CD4-positive, CD25-positive, alpha-beta regulatory T cell (primary cell): ENCODE measurements at regions not wholly inside any gene's neighbourhood (a gene's known extent, or its start where the extent isn't known, plus 50 kb on each side); places are given as distances from the start of the nearest gene placed in this dataset.
"Not testable (repeated sequence)": the region's sequence is repeated elsewhere in the genome, so short reads cannot be mapped to it uniquely, and the experiment has no call there.

Experiments used
- ATAC-seq, 2 donors: fragments of 150-1000 bp; cut with Tn5 transposase; one replicate each; pipeline ENCODE4 v1.10.0; 2021; ENCODE audit warnings: low read depth in 2 of 2, moderate number of reproducible peaks in 2 of 2, moderate library complexity in 1 of 2
- DNase-seq, 3 donors: peaks; one replicate each; pipeline versions ENCODE4 v3.0.0 to v3.0.0-alpha.2; 2012 to 2022; ENCODE audit warnings: mixed read lengths in 1 of 3
- H3K27ac ChIP-seq: one replicate; pipeline ENCODE4 v1.7.0; 2013; ENCODE audit warnings: mild to moderate bottlenecking, low read length; ENCODE audit not compliant: insufficient read depth, poor library complexity, severe bottlenecking
- H3K27me3 ChIP-seq: one replicate; pipeline ENCODE4 v1.7.0; 2013; ENCODE audit warnings: low read length; ENCODE audit not compliant: control insufficient read depth, insufficient read depth
- H3K36me3 ChIP-seq: one replicate; pipeline ENCODE4 v1.7.0; 2013; ENCODE audit warnings: mild to moderate bottlenecking, low read length, moderate library complexity; ENCODE audit not compliant: control insufficient read depth, insufficient read depth
- H3K4me1 ChIP-seq: 2 replicates; pipeline ENCODE4 v1.7.0; 2013; ENCODE audit warnings: mild to moderate bottlenecking, low read length; ENCODE audit not compliant: insufficient read depth, control insufficient read depth, poor library complexity, severe bottlenecking
- H3K4me3 ChIP-seq: one replicate; pipeline ENCODE4 v1.7.0; 2013; ENCODE audit warnings: low read depth, mild to moderate bottlenecking, low read length, moderate library complexity
- H3K9me3 ChIP-seq, 2 experiments: 1 replicate in 1 of 2; 2 replicates in 1 of 2; pipeline ENCODE4 v1.7.0; 2013; ENCODE audit warnings: low read length in 2 of 2, mild to moderate bottlenecking in 1 of 2, moderate library complexity in 1 of 2; ENCODE audit not compliant: control insufficient read depth in 2 of 2
- H3K27ac Mint-ChIP-seq, 3 donors: one replicate each; pipeline ENCODE4 v1.8.0; 2020 to 2022; ENCODE audit warnings: mild to moderate bottlenecking in 3 of 3, mixed read lengths in 3 of 3, moderate library complexity in 2 of 3
- H3K27me3 Mint-ChIP-seq: one replicate; pipeline ENCODE4 v1.8.0; 2022; ENCODE audit warnings: mild to moderate bottlenecking, mixed read lengths
- H3K36me3 Mint-ChIP-seq: one replicate; pipeline ENCODE4 v1.8.0; 2020; ENCODE audit warnings: mixed read lengths
- H3K4me1 Mint-ChIP-seq, 4 donors: one replicate each; pipeline ENCODE4 v1.8.0; 2020 to 2022; ENCODE audit warnings: mixed read lengths in 4 of 4, mild to moderate bottlenecking in 1 of 4
- H3K4me3 Mint-ChIP-seq, 4 donors: one replicate each; pipeline ENCODE4 v1.8.0; 2020 to 2022; ENCODE audit warnings: mild to moderate bottlenecking in 4 of 4, mixed read lengths in 4 of 4, moderate library complexity in 3 of 4
- H3K9me3 Mint-ChIP-seq, 7 donors: one replicate each; pipeline ENCODE4 v1.8.0; 2020 to 2022; ENCODE audit warnings: mixed read lengths in 7 of 7, mild to moderate bottlenecking in 3 of 7, moderate library complexity in 2 of 7

GRCh38 chr5:143599474-143599873 lies 196.0 kb upstream of the NR3C1 start:
- H3K27ac ChIP-seq, result no peak overlapping the region
- Mint-ChIP-seq H3K27me3 (no peaks in the 10 kb centered on the region), H3K4me1 (peaks cover 0 to 15% (median 8%) of the 10 kb centered on the region in 4 donors), H3K36me3 (no peaks in the 10 kb centered on the region), H3K27ac (no peak overlapping the region), H3K4me3 (no peak overlapping the region), H3K9me3 (peaks cover 0 to 3% (median 0%) of the 10 kb centered on the region in 7 donors)
- H3K36me3 ChIP-seq, result no peaks in the 10 kb centered on the region
- DNase-seq (no peak), ATAC-seq (no peak)
- no peaks in the 10 kb centered on the region for H3K4me1 ChIP-seq
- H3K9me3 ChIP-seq, result no peaks in the 10 kb centered on the region
- H3K27me3 ChIP-seq, result no peaks in the 10 kb centered on the region
- no peak overlapping the region for H3K4me3 ChIP-seq

GRCh38 chr5:143596824-143597223 lies 193.3 kb upstream of the NR3C1 start:
- no peaks in the 10 kb centered on the region for H3K36me3 ChIP-seq
- DNase-seq (no peak), ATAC-seq (no peak)
- Mint-ChIP-seq H3K27ac (no peak overlapping the region), H3K36me3 (no peaks in the 10 kb centered on the region), H3K27me3 (no peaks in the 10 kb centered on the region), H3K9me3 (peaks cover 0 to 2% (median 0%) of the 10 kb centered on the region in 7 donors), H3K4me1 (peaks cover 0 to 15% (median 5%) of the 10 kb centered on the region in 4 donors), H3K4me3 (no peak overlapping the region)
- H3K27me3 ChIP-seq, result no peaks in the 10 kb centered on the region
- H3K4me3 ChIP-seq, result no peak overlapping the region
- no peaks in the 10 kb centered on the region for H3K4me1 ChIP-seq
- no peaks in the 10 kb centered on the region for H3K9me3 ChIP-seq
- H3K27ac ChIP-seq, result no peak overlapping the region

GRCh38 chr5:143594902-143595818 lies 191.7 kb upstream of the NR3C1 start:
- DNase-seq, result peak in 1 of 3 donors; percentile 9
- peak overlapping the region in 1 of 3 donors; percentile 2 for H3K27ac Mint-ChIP-seq
- H3K36me3 Mint-ChIP-seq, result no peaks in the 10 kb centered on the region
- H3K4me3 Mint-ChIP-seq, result no peak overlapping the region
- Histone ChIP-seq H3K4me3 (no peak overlapping the region), H3K27me3 (no peaks in the 10 kb centered on the region), H3K36me3 (no peaks in the 10 kb centered on the region), H3K9me3 (no peaks in the 10 kb centered on the region), H3K27ac (no peak overlapping the region), H3K4me1 (no peaks in the 10 kb centered on the region)
- H3K9me3 Mint-ChIP-seq, result peaks cover 0 to 2% (median 0%) of the 10 kb centered on the region in 7 donors
- peaks cover 0 to 15% (median 4%) of the 10 kb centered on the region in 4 donors for H3K4me1 Mint-ChIP-seq
- no peaks in the 10 kb centered on the region for H3K27me3 Mint-ChIP-seq
- ATAC-seq, result no peak

- H3K4me3 Mint-ChIP-seq, result no peak overlapping the region
- H3K27me3 Mint-ChIP-seq, result no peaks in the 10 kb centered on the region
- H3K36me3 Mint-ChIP-seq, result no peaks in the 10 kb centered on the region
- Histone ChIP-seq H3K4me3 (no peak overlapping the region), H3K36me3 (no peaks in the 10 kb centered on the region), H3K27ac (no peak overlapping the region), H3K27me3 (no peaks in the 10 kb centered on the region), H3K4me1 (no peaks in the 10 kb centered on the region), H3K9me3 (no peaks in the 10 kb centered on the region)
- peaks cover 0 to 2% (median 0%) of the 10 kb centered on the region in 7 donors for H3K9me3 Mint-ChIP-seq
- H3K27ac Mint-ChIP-seq, result no peak overlapping the region
- DNase-seq, result no peak
- peaks cover 0 to 15% (median 6%) of the 10 kb centered on the region in 4 donors for H3K4me1 Mint-ChIP-seq
- ATAC-seq, result no peak
These were observed 190.2 kb upstream of the NR3C1 start for GRCh38 chr5:143593723-143594122.

- H3K4me1 ChIP-seq, result no peaks in the 10 kb centered on the region
These were observed 189.2 kb upstream of the NR3C1 start for GRCh38 chr5:143592648-143593047.

GRCh38 chr5:143588933-143589662 lies 185.6 kb upstream of the NR3C1 start:
- H3K4me1 Mint-ChIP-seq, result peaks cover 4 to 10% (median 7%) of the 10 kb centered on the region in 4 donors
- H3K27ac Mint-ChIP-seq, result peak overlapping the region in 1 of 3 donors; percentile 24
- H3K9me3 Mint-ChIP-seq, result peaks cover 0 to 2% (median 0%) of the 10 kb centered on the region in 7 donors
- no peak overlapping the region for H3K27ac ChIP-seq
- ATAC-seq, result no peak
- no peaks in the 10 kb centered on the region for H3K36me3 ChIP-seq
- peaks cover 4% of the 10 kb centered on the region for H3K27me3 Mint-ChIP-seq
- peak in 1 of 3 donors; percentile 49 for DNase-seq
- no peaks in the 10 kb centered on the region for H3K9me3 ChIP-seq
- H3K4me1 ChIP-seq, result no peaks in the 10 kb centered on the region
- H3K27me3 ChIP-seq, result no peaks in the 10 kb centered on the region
- H3K4me3 Mint-ChIP-seq, result no peak overlapping the region
- H3K36me3 Mint-ChIP-seq, result no peaks in the 10 kb centered on the region
- no peak overlapping the region for H3K4me3 ChIP-seq

More at GRCh38 chr5:143592648-143593047, 189.2 kb upstream of the NR3C1 start:
- Histone ChIP-seq H3K27me3 (no peaks in the 10 kb centered on the region), H3K36me3 (no peaks in the 10 kb centered on the region), H3K9me3 (no peaks in the 10 kb centered on the region), H3K4me3 (no peak overlapping the region), H3K27ac (no peak overlapping the region)
- DNase-seq (peak in 1 of 3 donors; percentile 66), ATAC-seq (peak; percentile 17 to 64)
- Mint-ChIP-seq H3K4me3 (no peak overlapping the region), H3K36me3 (no peaks in the 10 kb centered on the region), H3K27ac (no peak overlapping the region), H3K4me1 (peaks cover 0 to 15% (median 7%) of the 10 kb centered on the region in 4 donors), H3K27me3 (peaks cover 3% of the 10 kb centered on the region), H3K9me3 (peaks cover 0 to under 1% (median 0%) of the 10 kb centered on the region in 7 donors)

- H3K27me3 Mint-ChIP-seq, H3K27me3 ChIP-seq, H3K36me3 ChIP-seq, ATAC-seq, H3K9me3 Mint-ChIP-seq, H3K4me1 ChIP-seq, H3K27ac ChIP-seq, H3K9me3 ChIP-seq, DNase-seq, H3K36me3 Mint-ChIP-seq, H3K4me3 ChIP-seq, H3K4me3 Mint-ChIP-seq, H3K27ac Mint-ChIP-seq: not testable (repeated sequence)
- H3K4me1 Mint-ChIP-seq, result peaks cover 3 to 11% (median 5%) of the 10 kb centered on the region in 4 donors
These were observed 184.6 kb upstream of the NR3C1 start for GRCh38 chr5:143588121-143588520.
